HUES6 (cell line): ENCODE measurements at regions not wholly inside any gene's neighbourhood (a gene's known extent, or its start where the extent isn't known, plus 50 kb on each side); places are given as distances from the start of the nearest gene placed in this dataset.

Source experiments
- H3K27ac ChIP-seq: 2 replicates; pipeline ENCODE4 v1.7.0; 2013; ENCODE audit warnings: low read depth, mild to moderate bottlenecking, low read length, inconsistent platforms
- H3K27me3 ChIP-seq: 2 replicates; pipeline ENCODE4 v1.6.1; 2013; ENCODE audit warnings: low read length; ENCODE audit not compliant: control insufficient read depth, insufficient read depth
- H3K36me3 ChIP-seq: 2 replicates; pipeline ENCODE4 v1.6.1; 2013; ENCODE audit warnings: low read length; ENCODE audit not compliant: control insufficient read depth, insufficient read depth
- H3K4me1 ChIP-seq: 2 replicates; pipeline ENCODE4 v1.6.1; 2013; ENCODE audit warnings: low read length; ENCODE audit not compliant: control insufficient read depth, insufficient read depth
- H3K4me3 ChIP-seq: 2 replicates; pipeline ENCODE4 v1.5.1; 2013; ENCODE audit warnings: low read depth, low read length
- H3K9ac ChIP-seq: one replicate; pipeline ENCODE4 v1.6.1; 2013; ENCODE audit warnings: mild to moderate bottlenecking, low read length
- H3K9me3 ChIP-seq: 2 replicates; pipeline ENCODE4 v1.6.1; 2013; ENCODE audit warnings: low read depth, low read length; ENCODE audit not compliant: control insufficient read depth, insufficient read depth

DNA sequence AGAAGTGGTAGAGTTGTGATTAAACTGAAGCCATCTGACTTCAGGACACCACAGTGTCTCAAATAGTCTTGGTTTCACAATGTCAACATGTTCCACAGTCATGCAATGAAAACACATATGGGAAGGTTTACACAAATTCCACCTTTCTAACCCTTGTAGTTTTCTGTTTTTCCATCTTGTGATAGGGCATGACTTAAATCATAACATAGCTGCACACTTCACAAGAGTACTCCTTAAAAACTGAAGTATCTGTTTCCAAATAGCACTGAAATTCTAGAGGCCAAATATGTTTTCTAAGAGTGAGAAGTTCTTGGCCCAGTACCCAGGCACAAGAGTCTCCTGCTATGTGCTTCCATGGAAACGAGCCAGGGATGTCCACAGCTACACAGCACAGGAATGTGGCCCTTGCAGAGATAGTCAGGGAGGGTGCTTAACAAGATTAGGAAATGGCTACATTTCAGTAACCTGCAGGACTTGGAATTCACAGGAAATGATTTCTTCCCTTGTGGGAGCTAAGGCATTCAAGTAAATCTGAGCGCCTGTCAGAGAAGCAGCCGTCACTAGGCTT lies 269.1 kb downstream of the NDFIP2 start:
- Histone ChIP-seq H3K4me1 (peaks cover 9% of the 10 kb centered on the region; the same call in 1 of the 2 replicates), H3K9ac (no peak overlapping the region), H3K36me3 (no peaks in the 10 kb centered on the region), H3K9me3 (peaks cover 2% of the 10 kb centered on the region; the same call in 1 of the 2 replicates), H3K4me3 (no peak overlapping the region), H3K27ac (peak overlapping the region; percentile 10; the same call in 1 of the 2 replicates), H3K27me3 (no peaks in the 10 kb centered on the region)

DNA sequence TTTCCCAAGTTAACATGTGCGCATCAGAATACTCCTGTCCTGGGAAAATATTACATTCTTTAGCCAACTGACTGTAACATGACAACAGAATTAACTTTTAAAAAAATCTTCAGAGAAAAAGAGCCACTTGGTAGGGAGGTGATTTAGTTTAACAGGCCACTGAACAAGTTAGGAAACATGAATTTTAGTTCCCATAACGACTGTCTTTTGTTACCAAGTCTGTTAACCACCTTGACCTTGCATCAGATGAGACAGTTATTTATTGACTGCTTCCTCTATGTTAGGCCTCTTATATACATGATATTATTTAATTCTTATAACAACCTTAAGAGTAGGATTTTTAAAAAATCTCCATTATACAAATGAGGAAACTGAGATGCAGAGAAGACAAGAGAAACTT lies 268.6 kb downstream of the NDFIP2 start:
- Histone ChIP-seq H3K9ac (no peak overlapping the region), H3K4me3 (no peak overlapping the region), H3K27ac (peak overlapping the region; percentile 10; the same call in 1 of the 2 replicates), H3K9me3 (peaks cover 2% of the 10 kb centered on the region; the same call in 1 of the 2 replicates), H3K36me3 (no peaks in the 10 kb centered on the region), H3K27me3 (no peaks in the 10 kb centered on the region), H3K4me1 (peaks cover 9% of the 10 kb centered on the region; the same call in 1 of the 2 replicates)

DNA sequence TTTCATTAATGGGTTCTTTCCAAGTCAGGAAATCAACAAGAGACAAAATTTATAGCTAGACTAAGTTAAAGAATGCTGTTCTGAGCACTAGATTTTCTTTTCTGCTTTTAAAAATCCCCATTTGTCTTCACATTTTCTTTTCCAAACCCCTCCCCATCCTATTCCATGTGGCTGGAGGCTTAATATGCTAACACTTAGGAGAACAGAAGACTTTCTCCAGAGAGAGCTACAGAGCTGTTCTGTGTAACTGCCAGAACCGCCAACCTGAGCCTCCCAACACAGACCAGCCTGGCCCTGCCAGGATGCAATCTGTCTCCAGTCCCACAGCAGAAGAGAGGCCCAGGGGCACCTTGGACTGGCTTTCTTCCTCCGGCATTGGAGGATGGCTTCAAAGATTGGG lies 264.1 kb downstream of the NDFIP2 start:
- Histone ChIP-seq H3K4me1 (peaks cover 8% of the 10 kb centered on the region; the same call in 1 of the 2 replicates), H3K27me3 (no peaks in the 10 kb centered on the region), H3K9me3 (no peaks in the 10 kb centered on the region), H3K27ac (no peak overlapping the region), H3K4me3 (no peak overlapping the region), H3K9ac (no peak overlapping the region), H3K36me3 (no peaks in the 10 kb centered on the region)

DNA sequence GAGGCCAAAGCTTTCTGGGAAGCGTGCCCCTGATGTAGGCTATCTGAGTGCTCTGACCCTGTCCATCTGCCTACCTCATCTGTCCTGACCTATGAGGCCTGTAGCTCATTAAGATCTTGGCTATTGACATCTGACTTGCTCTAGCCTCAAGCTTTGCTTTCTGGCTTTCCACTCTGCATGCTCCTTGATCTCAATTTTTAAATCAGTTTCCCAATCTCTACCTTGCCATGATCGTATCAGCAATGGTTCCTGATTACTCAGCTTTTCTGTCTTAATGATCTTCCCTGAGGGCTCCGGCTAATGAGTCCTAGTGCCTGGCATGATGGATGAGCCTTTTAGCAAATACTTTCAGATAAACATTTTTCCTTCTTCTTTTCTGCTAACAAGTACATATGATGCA lies 262.0 kb downstream of the NDFIP2 start:
- Histone ChIP-seq H3K9ac (no peak overlapping the region), H3K27ac (no peak overlapping the region), H3K27me3 (no peaks in the 10 kb centered on the region), H3K4me3 (no peak overlapping the region), H3K4me1 (peaks cover 3% of the 10 kb centered on the region; the same call in 1 of the 2 replicates), H3K36me3 (no peaks in the 10 kb centered on the region), H3K9me3 (no peaks in the 10 kb centered on the region)

GRCh38 chr13:79740991-79741390 lies 260.0 kb downstream of the NDFIP2 start:
- H3K4me1 ChIP-seq = peaks cover 3% of the 10 kb centered on the region; the same call in 1 of the 2 replicates
- no peaks in the 10 kb centered on the region for H3K36me3 ChIP-seq
- no peak overlapping the region for H3K27ac ChIP-seq
- no peak overlapping the region for H3K4me3 ChIP-seq
- no peaks in the 10 kb centered on the region for H3K27me3 ChIP-seq
- H3K9ac ChIP-seq = no peak overlapping the region
- no peaks in the 10 kb centered on the region; the same call in 1 of the 2 replicates for H3K9me3 ChIP-seq

- no peaks in the 10 kb centered on the region; the same call in 1 of the 2 replicates for H3K9me3 ChIP-seq
- H3K36me3 ChIP-seq = no peaks in the 10 kb centered on the region
- H3K27me3 ChIP-seq = no peaks in the 10 kb centered on the region
- no peak overlapping the region for H3K9ac ChIP-seq
- H3K4me3 ChIP-seq = no peak overlapping the region
- H3K27ac ChIP-seq = no peak overlapping the region
- H3K4me1 ChIP-seq = peaks cover 3% of the 10 kb centered on the region; the same call in 1 of the 2 replicates
These were observed 255.4 kb downstream of the NDFIP2 start for GRCh38 chr13:79736356-79736755.

DNA sequence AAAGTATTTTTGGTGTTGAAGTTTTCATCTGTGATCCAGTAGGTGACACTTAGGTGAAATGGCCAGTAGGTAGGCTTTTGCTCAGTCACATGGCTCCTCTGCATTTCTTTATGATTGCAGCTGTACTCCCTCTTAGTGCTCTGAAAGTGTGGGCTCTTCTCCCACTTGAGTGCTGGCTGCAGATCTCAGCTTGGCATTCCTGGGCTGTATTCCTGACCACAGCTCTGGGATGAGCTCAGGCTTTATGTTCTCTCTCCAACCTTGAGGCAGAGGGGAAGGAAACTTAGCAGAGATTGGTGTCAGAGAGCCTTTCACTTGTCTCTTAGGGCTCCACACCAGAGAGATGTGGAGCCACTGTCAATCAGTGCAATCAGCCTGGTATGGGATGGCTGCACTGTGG lies 254.3 kb downstream of the NDFIP2 start:
- H3K36me3 ChIP-seq = no peaks in the 10 kb centered on the region
- no peak overlapping the region for H3K27ac ChIP-seq
- no peaks in the 10 kb centered on the region for H3K27me3 ChIP-seq
- no peak overlapping the region for H3K9ac ChIP-seq
- H3K4me3 ChIP-seq = no peak overlapping the region
- H3K4me1 ChIP-seq = no peaks in the 10 kb centered on the region
- H3K9me3 ChIP-seq = no peaks in the 10 kb centered on the region; the same call in 1 of the 2 replicates

DNA sequence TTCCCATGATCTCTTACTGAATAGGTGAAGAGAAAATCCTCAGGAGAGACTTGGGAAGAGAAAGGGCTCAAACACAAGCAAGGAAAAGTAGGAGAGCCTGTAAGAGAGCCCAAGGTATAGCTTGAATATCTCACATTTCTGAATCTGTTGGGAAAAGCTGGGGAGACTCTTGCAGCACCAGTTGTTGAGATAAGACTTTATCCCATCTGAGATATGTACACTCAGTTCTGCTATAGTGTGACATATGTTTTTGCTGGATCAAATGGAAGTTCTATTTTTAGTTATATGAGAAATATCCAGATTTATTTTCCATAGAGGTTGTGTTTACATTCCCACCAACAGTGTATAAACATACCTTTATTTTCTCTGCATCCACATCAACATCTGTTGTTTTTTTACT lies 246.1 kb downstream of the NDFIP2 start:
- Histone ChIP-seq H3K9ac (no peak overlapping the region), H3K36me3 (no peaks in the 10 kb centered on the region), H3K4me1 (peaks cover 5% of the 10 kb centered on the region; the same call in 1 of the 2 replicates), H3K9me3 (no peaks in the 10 kb centered on the region; the same call in 1 of the 2 replicates), H3K4me3 (no peak overlapping the region), H3K27me3 (no peaks in the 10 kb centered on the region), H3K27ac (no peak overlapping the region)

DNA sequence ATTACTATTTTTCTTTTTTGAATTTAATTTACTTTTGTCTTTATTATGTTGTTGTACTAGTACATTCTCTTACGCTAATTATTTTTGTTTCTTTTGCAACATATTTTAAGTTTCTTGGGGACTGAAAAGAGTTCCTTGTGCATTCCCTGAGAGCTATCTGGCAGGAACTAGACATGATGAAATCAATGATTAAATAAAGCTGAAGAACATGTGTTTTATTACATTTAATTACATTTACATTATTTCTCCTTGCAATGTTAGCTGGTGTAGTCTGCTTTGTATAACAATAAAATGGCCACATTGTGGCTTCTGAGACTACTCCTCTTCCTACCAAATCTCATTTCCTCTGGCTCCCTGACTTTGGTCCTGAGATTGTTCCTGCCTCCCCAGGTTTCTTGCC lies 244.9 kb downstream of the NDFIP2 start:
- no peaks in the 10 kb centered on the region for H3K36me3 ChIP-seq
- H3K4me3 ChIP-seq = no peak overlapping the region
- no peak overlapping the region for H3K9ac ChIP-seq
- H3K27ac ChIP-seq = no peak overlapping the region
- no peaks in the 10 kb centered on the region for H3K27me3 ChIP-seq
- no peaks in the 10 kb centered on the region; the same call in 1 of the 2 replicates for H3K9me3 ChIP-seq
- H3K4me1 ChIP-seq = peaks cover 5% of the 10 kb centered on the region; the same call in 1 of the 2 replicates

GRCh38 chr13:79724348-79725103 lies 243.6 kb downstream of the NDFIP2 start:
- Histone ChIP-seq H3K9ac (no peak overlapping the region), H3K4me1 (peaks cover 5% of the 10 kb centered on the region; the same call in 1 of the 2 replicates), H3K27me3 (no peaks in the 10 kb centered on the region), H3K36me3 (no peaks in the 10 kb centered on the region), H3K4me3 (no peak overlapping the region), H3K9me3 (no peaks in the 10 kb centered on the region; the same call in 1 of the 2 replicates), H3K27ac (no peak overlapping the region)

DNA sequence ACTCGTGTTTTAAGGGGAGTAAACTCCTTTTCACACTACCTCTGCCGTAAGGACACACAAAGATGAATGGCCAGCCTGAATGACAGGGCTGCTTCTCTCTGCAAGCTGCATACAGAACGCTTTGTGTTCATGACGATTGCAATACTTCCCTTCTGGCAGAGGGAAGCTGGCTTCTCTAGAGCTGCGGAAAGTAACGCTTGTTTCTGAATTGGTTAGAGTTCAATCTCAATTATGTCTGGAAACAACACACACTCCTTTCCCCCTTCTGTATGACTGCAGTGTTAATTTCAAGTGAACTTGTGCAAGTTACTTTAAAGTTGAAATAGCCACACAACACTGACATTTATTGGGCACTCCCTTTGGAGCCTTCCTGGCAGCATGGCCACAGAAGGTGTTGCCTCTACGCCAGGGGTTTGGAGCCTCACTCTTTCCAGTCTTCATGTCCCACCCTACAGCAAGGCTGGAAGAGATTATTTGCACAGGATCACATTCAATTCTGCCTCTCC lies 242.6 kb downstream of the NDFIP2 start:
- H3K4me1 ChIP-seq = peaks cover 5% of the 10 kb centered on the region; the same call in 1 of the 2 replicates
- no peak overlapping the region for H3K27ac ChIP-seq
- H3K36me3 ChIP-seq = no peaks in the 10 kb centered on the region
- no peak overlapping the region for H3K4me3 ChIP-seq
- no peaks in the 10 kb centered on the region for H3K27me3 ChIP-seq
- H3K9me3 ChIP-seq = peaks cover 3% of the 10 kb centered on the region; the same call in 1 of the 2 replicates
- H3K9ac ChIP-seq = no peak overlapping the region
